ENCODE measurements at regions not wholly inside any gene's neighbourhood (a gene's known extent, or its start where the extent isn't known, plus 50 kb on each side); places are given as distances from the start of the nearest gene placed in this dataset.

- no peak for DNase-seq
These were observed 175.5 kb upstream of the SDK2 start for GRCh38 chr17:73819440-73820395.

DNA sequence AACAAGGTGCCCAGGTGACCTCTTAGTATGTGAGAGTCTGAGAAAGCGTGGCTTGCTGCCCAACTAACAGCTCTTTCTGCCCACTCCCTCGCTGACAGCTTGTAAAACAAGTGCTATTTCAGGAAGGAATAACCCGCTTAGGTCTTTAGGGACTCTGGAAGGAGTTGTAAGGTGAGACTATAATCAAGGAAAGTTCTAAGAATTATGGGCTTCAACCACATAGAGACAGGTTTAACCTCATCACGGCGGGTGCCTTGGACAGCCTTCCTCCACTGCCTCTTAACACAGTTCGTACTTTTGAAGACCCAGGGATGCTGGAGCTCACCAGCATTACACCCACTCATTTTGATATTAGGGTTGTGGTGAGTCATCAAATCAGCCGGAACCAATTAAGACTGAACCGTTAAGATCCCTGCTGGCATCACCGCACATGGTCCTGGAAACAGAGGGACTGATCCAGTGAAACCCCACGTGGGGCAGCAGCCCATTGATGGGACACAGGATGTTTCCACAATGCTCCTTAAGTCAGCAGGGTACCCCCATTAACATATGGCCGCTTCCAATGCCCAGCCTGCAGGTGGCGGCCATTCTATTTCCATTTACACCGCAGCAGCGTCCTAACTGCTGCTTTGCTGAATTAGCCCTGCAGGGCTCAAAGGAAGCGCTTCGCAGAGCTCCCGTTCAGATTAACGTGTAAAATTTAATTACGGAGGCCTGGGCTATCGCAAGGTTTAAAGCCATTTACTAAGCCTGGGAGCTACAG is 176.6 kb upstream of the SDK2 start:
- no peak for DNase-seq

DNA sequence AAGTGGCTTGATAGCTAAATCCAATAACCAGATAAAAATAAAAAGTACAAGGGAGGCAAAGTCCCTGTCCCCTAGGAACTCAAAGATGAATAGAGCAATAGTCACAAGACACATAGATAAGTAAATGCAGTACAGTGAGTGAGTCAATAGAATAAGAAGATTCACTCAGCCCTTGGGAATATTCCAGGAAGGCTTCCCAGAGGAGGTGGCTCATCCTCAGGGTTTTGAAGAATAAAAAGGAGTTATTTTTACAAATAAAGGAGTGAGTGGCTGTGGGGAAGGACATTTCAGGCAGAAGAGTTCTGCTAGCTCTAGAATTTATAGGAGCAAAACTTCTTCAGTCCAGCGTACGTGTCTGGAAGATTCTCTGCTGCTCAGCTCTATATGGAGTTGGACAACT is 177.4 kb upstream of the SDK2 start:
- no peak for DNase-seq

GRCh38 chr17:73822371-73822770 is 178.1 kb upstream of the SDK2 start:
- no peak for DNase-seq

GRCh38 chr17:73823684-73824083 is 179.4 kb upstream of the SDK2 start:
- no peak for DNase-seq

DNA sequence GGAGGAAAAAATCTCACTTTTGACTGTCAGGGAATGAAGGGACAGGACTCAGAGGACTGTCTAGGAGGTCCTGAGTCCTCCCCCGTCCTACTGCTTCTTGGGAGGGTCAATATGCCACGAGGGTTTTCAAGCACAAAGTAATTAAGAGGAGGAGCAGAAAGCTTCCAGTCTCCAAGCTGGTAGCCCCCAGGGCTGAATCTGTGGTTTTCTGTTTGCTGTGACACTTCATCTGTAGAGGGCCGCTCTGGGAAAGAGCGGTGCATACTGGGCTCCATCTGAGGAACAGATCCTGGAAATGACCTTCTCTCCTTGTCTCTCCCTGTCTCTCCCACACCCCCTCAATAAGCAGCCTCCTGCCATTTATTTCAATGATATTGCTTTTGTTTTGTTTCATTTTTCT is 180.1 kb upstream of the SDK2 start:
- DNase-seq: no peak

- DNase-seq: no peak
These were observed 182.1 kb upstream of the SDK2 start for GRCh38 chr17:73826181-73826871.

DNA sequence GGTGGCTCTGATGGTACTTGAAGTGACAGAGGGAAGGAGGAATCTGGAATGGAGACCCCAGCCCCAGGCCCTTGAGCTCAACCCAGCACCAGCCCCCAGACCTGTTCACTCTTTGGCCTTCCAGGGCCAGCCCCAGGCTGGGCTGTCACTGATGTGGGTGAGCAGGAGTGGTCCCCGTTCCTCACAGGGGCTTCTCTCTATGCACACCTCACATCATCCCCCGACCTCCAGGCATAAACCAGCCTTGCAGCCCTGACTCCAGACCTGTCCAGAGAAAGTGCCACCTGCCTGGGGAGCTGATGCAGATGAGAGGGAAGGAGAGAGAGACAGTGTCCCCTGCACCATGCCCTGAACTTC is 182.6 kb upstream of the SDK2 start:
- no peak for DNase-seq

DNA sequence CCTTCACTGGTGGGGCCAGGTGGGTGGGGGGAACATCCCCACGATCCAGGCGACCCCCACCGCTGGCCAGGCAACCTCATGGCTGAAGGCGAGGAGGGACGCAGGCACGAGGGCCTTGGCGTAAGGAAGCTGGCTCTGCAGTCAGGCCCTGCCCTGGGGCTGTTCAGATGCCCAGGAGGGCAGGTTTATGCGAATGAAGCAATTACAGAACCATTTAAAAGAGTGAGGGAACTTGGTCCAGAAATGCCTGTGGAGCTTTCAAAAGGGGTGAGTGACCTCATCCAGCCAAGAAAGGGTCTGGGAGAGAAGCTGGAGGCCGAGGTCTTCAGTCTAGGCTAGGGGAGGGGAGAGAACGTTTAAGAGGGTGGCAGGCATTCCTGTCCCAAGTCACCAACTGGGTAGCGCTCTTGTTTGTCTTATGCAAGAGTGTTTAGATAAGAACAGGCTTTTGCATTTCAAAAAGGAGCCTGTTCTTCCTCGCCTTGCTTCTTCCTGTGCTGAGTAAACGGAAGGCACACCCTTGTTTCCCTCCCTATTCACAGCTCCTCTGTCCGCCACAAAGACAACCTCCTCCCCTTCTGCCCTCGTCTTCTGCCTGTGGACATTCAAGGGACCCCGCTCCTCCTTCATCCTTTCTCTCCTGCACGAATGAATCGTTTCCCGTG is 183.5 kb upstream of the SDK2 start:
- DNase-seq: no peak

- no peak for DNase-seq
These were observed 185.5 kb upstream of the SDK2 start for GRCh38 chr17:73829676-73830280.

DNA sequence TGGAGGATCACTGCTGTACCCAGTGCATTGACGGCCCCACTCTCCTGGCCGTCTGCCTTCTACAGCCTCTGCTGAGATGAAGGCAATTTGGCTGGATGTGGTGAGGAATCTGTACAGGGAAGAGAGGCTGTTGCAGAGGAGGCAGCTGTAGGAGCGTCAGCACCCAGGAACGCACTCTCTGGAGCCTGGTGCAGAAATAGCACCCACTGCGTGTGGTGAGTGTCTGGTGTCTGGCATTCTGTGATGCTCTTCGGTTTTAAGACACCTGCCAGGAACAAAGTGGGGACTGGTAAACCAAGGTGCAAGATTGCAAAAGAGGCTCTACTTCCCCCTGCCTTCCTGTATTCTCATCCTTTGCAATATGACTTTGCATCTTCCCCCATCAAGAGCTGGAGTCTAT is 187.5 kb upstream of the SDK2 start:
- no peak for DNase-seq

DNA sequence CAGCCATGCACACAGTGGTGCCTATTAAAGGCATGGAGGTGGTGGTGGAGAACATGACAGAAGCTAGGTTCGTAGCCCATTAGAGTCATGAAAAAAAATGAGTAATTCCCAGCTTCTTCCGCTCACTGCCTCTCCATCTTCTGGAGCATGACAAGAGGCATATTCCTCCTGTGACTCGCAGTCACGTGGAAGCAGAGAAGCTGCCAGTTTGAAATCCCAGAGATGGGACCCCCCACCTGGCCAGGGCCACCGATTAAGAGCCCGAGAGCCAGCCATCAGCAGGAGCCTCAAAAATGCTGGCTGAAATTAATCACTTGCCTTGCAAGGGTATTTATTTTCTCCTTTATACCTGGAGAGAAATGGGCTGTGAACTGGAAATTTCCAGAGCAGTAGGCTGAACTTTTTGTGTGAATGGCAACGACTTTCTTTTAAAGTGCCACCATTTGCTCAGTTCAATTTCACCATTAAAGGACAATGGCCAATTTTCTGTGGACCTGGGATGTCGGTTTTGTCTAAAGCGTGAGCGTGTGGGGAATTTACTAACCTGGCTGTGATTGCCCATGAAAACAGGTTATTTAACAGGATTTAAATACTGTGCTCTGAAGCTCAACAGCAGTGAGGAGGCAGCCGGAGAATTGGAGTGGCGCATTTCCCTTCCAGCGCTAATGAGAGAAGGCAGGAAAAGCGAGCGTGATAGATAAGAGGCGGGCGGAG is 189.7 kb upstream of the SDK2 start:
- no peak for DNase-seq

DNA sequence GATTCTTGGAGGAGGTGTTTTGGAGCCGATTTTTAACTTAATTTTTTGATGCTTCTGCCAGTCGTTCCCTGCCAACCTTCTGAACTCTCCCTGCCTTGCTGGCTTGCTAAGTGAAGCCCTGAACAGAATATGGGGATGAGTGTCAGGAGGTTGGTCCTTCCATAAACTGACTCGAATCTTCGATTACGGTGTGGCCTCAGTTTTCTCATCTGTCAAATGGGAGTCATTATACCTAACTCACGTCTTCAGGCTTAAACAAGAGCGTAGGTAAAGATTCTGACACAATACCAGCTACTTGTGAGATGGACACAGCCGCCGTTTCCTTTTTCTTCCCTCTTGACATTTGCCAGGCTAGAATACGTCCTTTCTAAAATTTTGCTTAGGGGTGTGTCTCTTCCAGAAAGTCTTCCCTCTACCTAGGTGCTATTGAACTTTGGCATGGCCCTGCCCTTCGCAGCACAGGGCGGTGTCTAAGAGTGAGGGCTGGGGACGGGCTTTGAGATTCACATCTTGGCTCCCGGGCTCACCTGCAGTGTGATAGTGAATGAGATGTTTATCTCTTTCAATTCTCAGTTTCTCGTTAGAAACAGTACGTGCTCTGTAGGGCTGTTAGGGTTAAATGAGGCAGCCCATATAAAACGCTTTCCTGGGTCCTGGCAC is 190.6 kb upstream of the SDK2 start:
- DNase-seq: no peak

- no peak for DNase-seq
These were observed 191.4 kb upstream of the SDK2 start for GRCh38 chr17:73835605-73836004.

GRCh38 chr17:73838815-73839214 is 194.6 kb upstream of the SDK2 start:
- no peak for DNase-seq

DNA sequence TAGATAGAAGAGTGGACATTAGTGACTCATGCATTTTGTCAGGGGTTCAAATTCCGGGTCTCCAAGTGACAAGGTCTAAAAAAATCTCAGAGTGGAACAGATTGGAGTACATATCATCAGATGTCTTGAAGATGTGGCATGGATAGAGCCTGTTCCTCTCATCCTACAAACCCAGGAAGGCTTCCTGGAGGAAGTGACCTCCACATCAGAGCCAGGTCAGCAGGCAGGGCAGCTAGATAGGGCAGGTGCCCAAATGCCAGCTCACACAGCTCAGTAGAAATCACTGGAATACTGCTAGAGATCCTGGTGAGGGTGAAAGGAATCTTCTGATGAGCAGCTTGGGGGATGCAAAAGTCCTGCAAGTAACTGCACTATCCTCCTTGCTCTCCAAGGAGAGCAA is 196.6 kb upstream of the SDK2 start:
- no peak for DNase-seq

GRCh38 chr17:73841431-73842060 is 197.3 kb upstream of the SDK2 start:
- no peak for DNase-seq

- DNase-seq: no peak
These were observed 203.7 kb upstream of the SDK2 start for GRCh38 chr17:73847952-73848351.

DNA sequence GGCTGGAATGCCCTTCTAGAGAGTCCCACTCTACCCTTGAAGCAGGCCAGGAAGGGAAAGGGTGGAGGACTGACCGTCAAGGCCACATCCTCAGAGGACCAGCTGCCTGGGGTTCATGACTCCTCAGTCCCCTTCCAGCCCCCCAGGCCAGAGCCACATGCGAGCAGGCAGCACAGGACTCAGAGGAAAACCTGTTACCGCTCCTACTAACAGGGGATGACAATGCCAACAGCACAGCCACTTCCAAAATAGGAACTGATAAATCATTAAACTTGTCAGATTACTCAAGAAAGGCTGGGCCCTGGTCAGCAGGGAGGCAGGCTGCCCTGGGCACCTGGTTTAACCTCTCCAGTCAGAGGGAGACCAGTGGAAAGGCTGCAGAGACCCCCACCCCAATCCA is 206.2 kb upstream of the SDK2 start:
- no peak for DNase-seq

DNA sequence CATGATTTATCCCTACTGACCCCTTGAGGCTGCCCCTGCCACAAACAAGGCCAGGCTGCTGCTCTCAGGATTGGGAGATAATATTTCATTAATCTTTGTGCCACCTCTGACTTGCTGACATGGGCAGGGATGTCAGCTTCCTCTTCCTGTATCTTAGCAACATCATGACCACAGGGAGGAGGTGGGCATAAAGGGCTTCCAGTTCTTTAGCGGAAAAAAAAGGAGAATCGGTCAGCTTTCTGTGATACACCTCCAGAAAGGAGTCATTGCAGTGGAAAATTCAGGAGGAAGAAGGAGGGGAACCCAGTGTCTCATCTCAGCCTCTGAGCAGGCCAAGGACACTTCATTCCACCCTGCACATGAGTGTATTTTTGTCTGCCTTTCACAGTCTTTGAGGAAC is 206.8 kb upstream of the SDK2 start:
- no peak for DNase-seq

GRCh38 chr17:73851921-73852320 is 207.7 kb upstream of the SDK2 start:
- no peak for DNase-seq

All from activated CD4-positive, alpha-beta T cell treated with anti-CD3 and anti-CD28 coated beads, Interleukin-2, Interleukin-6, amounts not matched to agents 100 ng/mL and 50 ng/mL, durations not matched to agents 16 hours and 8 hours (primary cell).